GM19395 (cell line): ENCODE measurements at regions not wholly inside any gene's neighbourhood (a gene's known extent, or its start where the extent isn't known, plus 50 kb on each side); places are given as distances from the start of the nearest gene placed in this dataset.

Experiments
- ATAC-seq: cut with Tn5 transposase; IDR thresholded peaks from one replicate; pipeline ENCODE4 v1.9.1; 2021; ENCODE audit warnings: mild to moderate bottlenecking, moderate library complexity; ENCODE audit not compliant: unreplicated experiment

GRCh38 chr2:241942416-241943208 is 73.1 kb downstream of the RTP5 start:
- ATAC-seq, result no peak

DNA sequence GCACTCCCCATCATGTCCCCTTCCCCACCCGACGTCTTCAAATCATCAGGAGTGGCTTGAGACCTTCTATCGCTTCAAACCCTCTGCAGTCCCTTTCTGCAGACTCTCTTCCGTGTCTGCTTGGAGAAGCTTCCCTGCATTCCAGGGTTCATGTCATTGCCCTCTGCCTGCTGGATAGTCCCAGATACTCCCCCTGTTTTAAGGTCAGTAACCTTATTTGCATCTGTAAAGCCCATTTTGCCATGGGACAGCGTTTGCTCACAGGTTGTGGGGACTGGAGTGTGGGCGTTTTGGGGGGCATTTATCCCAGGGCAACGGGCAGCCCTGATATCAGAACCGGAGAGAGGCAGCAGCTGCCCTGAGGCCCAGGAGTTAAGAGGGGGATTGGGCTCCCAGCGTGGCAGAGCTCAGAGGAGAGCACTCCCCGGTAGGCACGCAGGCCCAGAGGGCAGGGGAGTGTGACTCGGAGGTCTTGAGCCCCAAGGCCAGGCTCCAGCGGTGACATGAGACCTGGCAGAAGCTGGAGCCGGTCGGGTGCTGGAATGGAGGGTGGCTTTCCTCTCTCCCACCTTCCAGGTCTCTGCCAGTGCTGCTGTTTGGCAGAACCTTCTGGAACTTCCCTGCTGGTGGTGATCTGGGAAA is 73.8 kb downstream of the RTP5 start:
- ATAC-seq, result no peak

DNA sequence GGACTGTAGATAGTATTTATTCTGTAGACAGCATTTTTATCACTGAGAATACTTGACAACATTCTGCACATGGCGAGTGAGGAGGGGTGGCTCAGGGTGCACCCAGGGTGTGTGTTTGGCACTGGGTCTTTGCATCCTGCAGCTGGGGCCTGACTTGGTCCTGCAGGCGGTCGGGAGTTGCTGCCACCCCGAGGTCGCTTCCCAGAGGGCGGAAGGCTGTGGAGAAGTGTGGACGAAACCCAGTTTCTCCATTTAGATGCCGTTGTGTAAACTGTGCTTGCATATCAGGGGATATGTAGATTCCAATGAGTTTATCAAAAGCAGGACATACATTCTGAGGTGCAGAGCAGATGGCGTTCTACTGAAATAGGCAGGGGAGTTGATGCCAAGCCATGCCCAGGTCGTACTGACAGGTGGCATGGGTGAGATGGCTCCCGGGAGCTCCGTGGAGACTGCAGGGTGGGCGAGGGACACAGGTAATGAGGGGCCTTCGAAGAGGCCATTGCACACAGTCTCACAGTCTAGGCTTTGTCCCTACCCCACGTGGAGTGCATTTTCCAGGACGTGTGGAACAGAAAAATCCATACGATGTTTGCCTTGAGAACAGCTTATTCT is 74.5 kb downstream of the RTP5 start:
- ATAC-seq, result no peak

DNA sequence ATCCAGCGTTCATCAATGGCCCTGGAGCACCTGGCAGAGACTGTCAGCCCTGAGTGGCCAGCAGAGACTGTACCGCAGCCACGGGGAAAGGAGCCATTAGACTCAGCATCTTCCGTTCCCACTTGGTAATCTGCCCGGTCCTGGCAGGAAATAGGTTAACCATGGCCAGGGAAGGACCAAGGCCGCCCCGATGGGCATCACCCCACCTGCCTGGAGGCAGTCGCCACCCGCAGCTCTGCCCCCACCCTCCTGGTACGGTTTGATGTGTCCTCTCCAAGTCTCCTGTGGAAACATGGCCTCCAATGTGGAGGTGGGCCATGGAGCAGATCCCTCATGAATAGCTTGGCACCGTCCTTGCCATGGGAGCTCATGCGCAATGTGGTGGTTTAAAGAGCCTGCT is 75.3 kb downstream of the RTP5 start:
- ATAC-seq, result no peak

- ATAC-seq, result no peak
Observed at GRCh38 chr2:241945311-241945710, 75.8 kb downstream of the RTP5 start.

DNA sequence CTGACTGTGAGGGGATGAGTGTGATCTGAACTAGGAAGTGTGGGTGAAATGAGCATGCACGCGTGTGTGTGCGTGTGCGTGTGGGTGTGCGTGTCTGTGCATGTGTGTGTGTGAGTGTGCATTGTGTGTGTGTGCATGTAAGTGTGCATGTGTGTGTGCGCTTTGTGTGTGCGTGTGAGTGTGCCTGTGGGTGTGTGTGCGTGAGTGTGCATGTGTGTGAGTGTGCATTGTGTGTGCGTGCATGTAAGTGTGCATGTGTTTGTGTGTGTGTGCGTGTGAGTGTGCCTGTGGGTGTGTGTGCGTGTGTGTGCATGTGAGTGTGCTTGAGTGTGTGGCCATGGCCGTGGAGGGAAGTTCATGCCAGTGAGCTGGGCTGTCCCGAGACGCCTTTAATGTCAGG is 76.3 kb downstream of the RTP5 start:
- ATAC-seq, result no peak

- ATAC-seq, result no peak
Observed at GRCh38 chr2:241946306-241947003, 76.9 kb downstream of the RTP5 start.

- no peak for ATAC-seq
Observed at GRCh38 chr2:241947004-241947350, 77.4 kb downstream of the RTP5 start.

GRCh38 chr2:241947401-241947800 is 77.9 kb downstream of the RTP5 start:
- no peak for ATAC-seq

DNA sequence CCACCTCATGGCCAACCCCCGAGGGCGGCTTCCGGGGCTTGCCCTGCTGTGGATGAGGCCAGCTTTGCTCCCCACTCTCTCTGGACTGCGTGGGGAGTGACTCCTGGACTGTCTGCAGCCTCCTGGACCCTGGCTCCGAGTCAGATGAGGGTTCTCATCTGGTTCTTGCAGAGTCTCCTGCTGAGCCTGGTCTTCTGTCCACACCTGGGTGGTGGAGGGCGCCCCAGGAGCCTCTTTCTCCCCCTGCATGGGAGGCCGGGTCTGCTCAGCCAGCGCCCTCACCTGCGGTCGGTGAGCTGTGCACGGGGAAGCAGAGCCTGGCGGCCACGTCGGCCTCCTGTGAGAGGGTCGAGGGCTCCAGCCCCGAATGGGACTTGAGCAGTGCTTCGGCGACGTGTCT is 78.3 kb downstream of the RTP5 start:
- no peak for ATAC-seq

DNA sequence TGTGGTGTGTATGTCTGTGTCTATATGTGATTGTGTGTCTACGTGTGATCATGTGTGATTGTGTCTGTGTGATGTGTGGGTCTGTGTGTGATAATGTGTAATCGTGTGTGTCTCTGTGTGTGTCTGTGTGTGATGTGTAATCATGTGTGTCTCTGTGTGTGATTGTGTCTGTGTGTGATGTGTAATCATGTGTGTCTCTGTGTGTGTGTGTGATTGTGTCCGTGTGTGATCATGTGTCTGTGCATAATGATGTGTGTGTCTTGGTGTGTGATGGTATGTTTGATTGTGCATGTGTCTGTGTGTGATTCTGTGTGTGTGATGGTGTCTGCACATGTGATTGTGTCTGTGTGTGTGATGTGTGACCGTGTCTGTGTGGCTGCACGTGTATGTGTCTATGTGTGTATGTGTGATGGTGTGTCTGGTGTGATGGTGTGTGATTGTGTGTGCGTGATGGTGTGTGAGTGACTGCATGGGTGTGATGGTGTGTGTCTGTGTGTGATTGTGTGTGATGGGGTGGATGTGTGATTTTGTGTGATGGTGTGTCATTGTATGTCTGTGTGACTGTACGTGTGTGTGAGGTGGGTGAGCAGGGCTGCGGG is 78.9 kb downstream of the RTP5 start:
- no peak for ATAC-seq

GRCh38 chr2:241948901-241949735 is 79.6 kb downstream of the RTP5 start:
- ATAC-seq, result no peak

GRCh38 chr2:241949736-241950412 is 80.3 kb downstream of the RTP5 start:
- no peak for ATAC-seq

DNA sequence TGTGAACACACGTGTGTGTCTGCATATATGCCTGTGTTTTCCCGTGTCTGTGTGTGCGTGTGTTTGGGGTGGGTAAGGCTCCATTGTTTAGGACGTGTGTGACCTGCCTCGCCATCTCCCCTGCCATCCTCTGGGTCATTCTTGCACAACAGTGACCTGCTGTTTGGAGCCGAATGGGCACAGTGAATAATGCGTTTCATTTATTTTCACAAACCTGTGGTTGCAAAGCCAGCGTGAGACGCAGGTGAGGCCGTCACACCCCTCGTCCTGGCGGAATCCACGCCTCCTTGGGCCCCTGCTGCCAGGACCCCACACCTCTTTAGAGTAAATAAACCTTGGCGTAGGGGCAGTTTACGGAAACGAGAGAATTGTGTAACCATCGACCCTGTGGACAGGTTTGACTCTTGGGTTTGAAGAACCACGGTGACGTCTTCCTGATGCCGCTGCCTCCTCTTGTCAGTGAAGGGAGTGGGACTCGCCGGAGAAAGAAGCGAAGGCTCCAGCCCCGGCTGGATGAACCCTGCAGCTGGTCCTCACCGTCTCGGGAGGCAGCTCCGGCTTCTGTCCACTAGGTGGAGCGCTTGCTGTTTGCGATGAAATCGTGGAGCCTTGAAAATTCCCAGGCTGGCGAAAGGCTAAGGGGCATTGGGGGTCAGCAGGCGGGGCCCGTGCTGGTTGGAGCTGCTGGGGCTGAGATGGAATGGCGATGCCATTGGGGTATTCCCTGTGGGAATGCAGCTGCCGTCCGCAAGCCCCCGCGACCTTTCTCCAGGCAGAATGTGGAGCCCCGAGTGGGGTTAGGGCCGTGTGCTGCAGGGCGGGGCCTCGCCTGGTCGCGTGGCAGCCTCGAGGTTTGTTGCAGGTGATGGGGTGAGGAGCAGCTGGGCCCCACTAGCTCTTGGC is 81.1 kb downstream of the RTP5 start:
- no peak for ATAC-seq

DNA sequence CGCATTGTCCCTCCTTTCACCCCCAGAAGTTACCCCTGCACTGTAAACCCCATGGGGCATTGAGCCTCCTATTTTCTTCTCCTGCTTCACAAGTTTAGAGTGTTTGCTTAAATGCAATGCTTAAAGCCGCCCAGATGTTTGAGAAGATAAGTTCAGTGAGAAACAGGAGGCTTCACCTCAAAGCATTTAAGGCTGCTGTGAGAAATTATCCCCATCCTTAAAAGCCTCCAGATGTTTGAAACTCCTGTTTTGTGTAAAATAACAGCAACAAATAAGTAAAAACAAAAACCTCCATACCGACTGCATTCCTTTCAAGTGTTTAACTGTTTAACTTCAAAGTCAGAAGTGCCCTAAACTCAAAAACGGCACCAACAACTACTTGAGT is 81.8 kb downstream of the RTP5 start:
- ATAC-seq, result no peak

DNA sequence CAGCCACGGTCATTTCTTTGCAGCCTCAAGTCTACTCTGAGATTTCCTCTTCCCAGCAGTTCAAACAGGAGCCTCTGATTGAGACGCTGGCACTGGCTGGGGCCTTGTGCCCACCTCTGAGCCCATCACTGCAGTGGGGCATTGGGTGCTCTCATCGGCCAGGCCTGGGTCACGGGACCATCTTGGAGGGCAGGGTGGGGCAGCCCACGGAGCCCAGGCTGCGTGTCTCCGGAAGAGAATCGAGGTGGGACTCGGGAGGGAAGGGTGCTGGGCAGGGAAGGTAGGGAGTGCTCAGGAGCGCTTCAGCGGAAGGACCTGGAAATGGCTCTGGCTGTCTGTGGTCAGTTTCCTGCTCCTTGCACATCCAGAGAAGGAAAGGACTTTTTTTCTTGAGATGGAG is 82.4 kb downstream of the RTP5 start:
- ATAC-seq, result no peak

- ATAC-seq, result no peak
Observed at GRCh38 chr2:241952816-241953215, 83.3 kb downstream of the RTP5 start.

GRCh38 chr2:241953324-241953928 is 83.9 kb downstream of the RTP5 start:
- ATAC-seq, result no peak
